Thoracic aorta (tissue), 2 donors: ENCODE measurements at regions not wholly inside any gene's neighbourhood (a gene's known extent, or its start where the extent isn't known, plus 50 kb on each side); places are given as distances from the start of the nearest gene placed in this dataset.
"Not testable (repeated sequence)": the region's sequence is repeated elsewhere in the genome, so short reads cannot be mapped to it uniquely, and the experiment has no call there.

Experiments
- ATAC-seq: fragments of 150-250 bp; one replicate; pipeline ENCODE4 v1.8.0; 2017; ENCODE audit warnings: low read depth; ENCODE audit not compliant: insufficient number of reproducible peaks, low FRiP score
- DNase-seq: peaks from one replicate; pipeline ENCODE4 v3.0.0-alpha.2; 2020; ENCODE audit warnings: low spot score
- H3K27ac ChIP-seq, 2 donors: fragments of 200-600 bp; sonication (generic); 1 replicate in 1 of 2; 2 replicates in 1 of 2; pipeline ENCODE4 v1.5.1; 2016; ENCODE audit warnings: mild to moderate bottlenecking in 2 of 2, moderate library complexity in 2 of 2
- H3K27me3 ChIP-seq: fragments of 200-600 bp; sonication (generic); replicated peaks from 2 replicates; pipeline ENCODE4 v1.6.0; 2016; ENCODE audit warnings: mild to moderate bottlenecking; ENCODE audit not compliant: insufficient read depth
- H3K36me3 ChIP-seq: fragments of 200-600 bp; sonication (generic); one replicate; pipeline ENCODE4 v1.5.1; 2016
- H3K4me1 ChIP-seq, 2 donors: fragments of 200-600 bp; sonication (generic); 1 replicate in 1 of 2; 2 replicates in 1 of 2; pipeline versions ENCODE4 v1.5.1 to v1.6.0; 2016; ENCODE audit warnings: low read depth in 2 of 2, mild to moderate bottlenecking in 1 of 2; ENCODE audit not compliant: control insufficient read depth in 1 of 2
- H3K4me3 ChIP-seq: fragments of 200-600 bp; sonication (generic); 2 replicates; pipeline ENCODE4 v1.5.1; 2016; ENCODE audit warnings: mild to moderate bottlenecking
- H3K9me3 ChIP-seq: fragments of 200-600 bp; sonication (generic); 2 replicates; pipeline ENCODE4 v1.5.1; 2016
- CTCF ChIP-seq: fragments of 200-600 bp; sonication (generic); IDR thresholded peaks from one replicate; pipeline ENCODE4 v1.5.1; 2019; ENCODE audit warnings: antibody characterized with exemption

DNA sequence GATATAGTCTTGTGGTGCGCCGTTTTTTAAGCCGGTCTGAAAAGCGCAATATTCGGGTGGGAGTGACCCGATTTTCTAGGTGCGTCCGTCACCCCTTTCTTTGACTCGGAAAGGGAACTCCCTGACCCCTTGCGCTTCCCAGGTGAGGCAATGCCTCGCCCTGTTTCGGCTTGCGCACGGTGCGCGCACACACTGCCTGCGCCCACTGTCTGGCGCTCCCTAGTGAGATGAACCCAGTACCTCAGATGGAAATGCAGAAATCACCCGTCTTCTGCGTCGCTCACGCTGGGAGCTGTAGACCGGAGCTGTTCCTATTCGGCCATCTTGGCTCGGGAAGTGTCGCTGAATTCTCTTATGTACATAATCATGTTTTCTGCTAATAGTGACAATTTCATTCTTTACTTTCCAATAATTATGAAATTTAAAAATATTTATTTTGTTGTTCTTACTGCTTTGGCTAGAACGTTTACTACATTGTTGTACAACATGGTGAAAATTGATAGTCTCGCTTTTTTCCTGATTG is 61.2 kb upstream of the MINDY3 start:
- not testable (repeated sequence) for H3K36me3 ChIP-seq, H3K4me3 ChIP-seq, H3K27ac ChIP-seq, DNase-seq, ATAC-seq, H3K9me3 ChIP-seq, H3K4me1 ChIP-seq, H3K27me3 ChIP-seq

DNA sequence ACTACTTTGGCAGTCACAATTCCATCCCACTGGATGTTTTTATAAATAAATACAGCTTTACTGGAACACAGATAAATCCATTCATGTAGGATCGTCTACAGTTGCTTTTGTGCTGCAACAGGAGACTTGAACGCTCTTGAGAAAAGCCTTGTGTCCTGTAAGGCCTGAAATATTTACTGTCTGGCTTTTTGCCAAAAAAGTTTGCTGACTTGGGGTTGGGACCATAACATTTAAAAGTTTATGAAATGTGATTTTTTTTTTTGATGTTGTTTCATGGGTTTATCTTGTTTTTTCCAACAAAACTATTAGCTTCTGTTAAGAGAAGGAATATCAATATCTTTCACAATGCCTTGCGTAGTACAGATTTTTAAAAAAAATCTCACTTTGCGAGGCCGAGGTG is 71.1 kb upstream of the MINDY3 start:
- no peaks in the 10 kb centered on the region for H3K27me3 ChIP-seq
- no peaks in the 10 kb centered on the region for H3K4me1 ChIP-seq
- no peak overlapping the region for H3K27ac ChIP-seq
- no peak for DNase-seq
- H3K9me3 ChIP-seq, result no peaks in the 10 kb centered on the region
- no peak overlapping the region for H3K4me3 ChIP-seq
- no peak for TF ChIP-seq CTCF
- no peak for ATAC-seq
- H3K36me3 ChIP-seq, result no peaks in the 10 kb centered on the region

GRCh38 chr10:15939543-15939942 is 79.2 kb upstream of the MINDY3 start:
- not testable (repeated sequence) for H3K36me3 ChIP-seq, H3K27ac ChIP-seq, DNase-seq, H3K9me3 ChIP-seq, H3K4me3 ChIP-seq, H3K4me1 ChIP-seq, H3K27me3 ChIP-seq, ATAC-seq

GRCh38 chr10:15943426-15943825 is 83.1 kb upstream of the MINDY3 start:
- no peak for TF ChIP-seq CTCF
- Histone ChIP-seq H3K27me3 (no peaks in the 10 kb centered on the region), H3K36me3 (no peaks in the 10 kb centered on the region), H3K4me3 (no peak overlapping the region), H3K4me1 (no peaks in the 10 kb centered on the region), H3K27ac (no peak overlapping the region), H3K9me3 (peaks cover 3% of the 10 kb centered on the region)
- ATAC-seq (no peak), DNase-seq (no peak)

- H3K36me3 ChIP-seq, result no peaks in the 10 kb centered on the region
- no peaks in the 10 kb centered on the region for H3K27me3 ChIP-seq
- TF ChIP-seq CTCF, result no peak
- no peaks in the 10 kb centered on the region for H3K9me3 ChIP-seq
- H3K4me3 ChIP-seq, result no peak overlapping the region
- ATAC-seq (no peak), DNase-seq (no peak)
- H3K4me1 ChIP-seq, result no peaks in the 10 kb centered on the region
- no peak overlapping the region for H3K27ac ChIP-seq
Measured at GRCh38 chr10:15954188-15954587, 93.9 kb upstream of the MINDY3 start.

GRCh38 chr10:15960277-15960676 is 100.0 kb upstream of the MINDY3 start:
- no peak for TF ChIP-seq CTCF
- no peak overlapping the region for H3K4me3 ChIP-seq
- DNase-seq (no peak), ATAC-seq (no peak)
- H3K9me3 ChIP-seq, result no peaks in the 10 kb centered on the region
- no peaks in the 10 kb centered on the region for H3K27me3 ChIP-seq
- H3K36me3 ChIP-seq, result no peaks in the 10 kb centered on the region
- H3K4me1 ChIP-seq, result no peaks in the 10 kb centered on the region
- H3K27ac ChIP-seq, result no peak overlapping the region

GRCh38 chr10:15972736-15973135 is 112.4 kb upstream of the MINDY3 start:
- ATAC-seq, H3K4me3 ChIP-seq, H3K36me3 ChIP-seq, H3K27me3 ChIP-seq, H3K4me1 ChIP-seq, H3K9me3 ChIP-seq, DNase-seq, H3K27ac ChIP-seq: not testable (repeated sequence)
